Immature natural killer cell (primary cell): ENCODE measurements at regions not wholly inside any gene's neighbourhood (a gene's known extent, or its start where the extent isn't known, plus 50 kb on each side); places are given as distances from the start of the nearest gene placed in this dataset.
"Not testable (repeated sequence)": the region's sequence is repeated elsewhere in the genome, so short reads cannot be mapped to it uniquely, and the experiment has no call there.

Source experiments
- DNase-seq, 3 donors: peaks; one replicate each; pipeline ENCODE4 v3.0.0; 2022; ENCODE audit warnings: mixed read lengths in 1 of 3
- H3K27ac Mint-ChIP-seq, 6 donors: one replicate each; pipeline ENCODE4 v1.8.0; 2020; ENCODE audit warnings: mixed read lengths in 6 of 6, mild to moderate bottlenecking in 5 of 6, inconsistent platforms in 4 of 6, moderate library complexity in 3 of 6
- H3K27me3 Mint-ChIP-seq, 3 donors: one replicate each; pipeline ENCODE4 v1.8.0; 2020 to 2021; ENCODE audit warnings: low read depth in 3 of 3, mild to moderate bottlenecking in 3 of 3, mixed read lengths in 3 of 3, moderate library complexity in 3 of 3, inconsistent platforms in 1 of 3
- H3K36me3 Mint-ChIP-seq, 3 donors: one replicate each; pipeline ENCODE4 v1.8.0; 2020; ENCODE audit warnings: mixed read lengths in 3 of 3, inconsistent platforms in 2 of 3, mild to moderate bottlenecking in 2 of 3
- H3K4me1 Mint-ChIP-seq, 2 donors: one replicate each; pipeline ENCODE4 v1.8.0; 2020; ENCODE audit warnings: inconsistent platforms in 2 of 2, mild to moderate bottlenecking in 2 of 2, mixed read lengths in 2 of 2, moderate library complexity in 1 of 2
- H3K4me3 Mint-ChIP-seq, 5 donors: one replicate each; pipeline ENCODE4 v1.8.0; 2020; ENCODE audit warnings: mild to moderate bottlenecking in 5 of 5, mixed read lengths in 5 of 5, inconsistent platforms in 3 of 5, moderate library complexity in 3 of 5
- H3K9me3 Mint-ChIP-seq, 6 donors: one replicate each; pipeline ENCODE4 v1.8.0; 2020; ENCODE audit warnings: mild to moderate bottlenecking in 6 of 6, mixed read lengths in 6 of 6, inconsistent platforms in 4 of 6, moderate library complexity in 3 of 6

DNA sequence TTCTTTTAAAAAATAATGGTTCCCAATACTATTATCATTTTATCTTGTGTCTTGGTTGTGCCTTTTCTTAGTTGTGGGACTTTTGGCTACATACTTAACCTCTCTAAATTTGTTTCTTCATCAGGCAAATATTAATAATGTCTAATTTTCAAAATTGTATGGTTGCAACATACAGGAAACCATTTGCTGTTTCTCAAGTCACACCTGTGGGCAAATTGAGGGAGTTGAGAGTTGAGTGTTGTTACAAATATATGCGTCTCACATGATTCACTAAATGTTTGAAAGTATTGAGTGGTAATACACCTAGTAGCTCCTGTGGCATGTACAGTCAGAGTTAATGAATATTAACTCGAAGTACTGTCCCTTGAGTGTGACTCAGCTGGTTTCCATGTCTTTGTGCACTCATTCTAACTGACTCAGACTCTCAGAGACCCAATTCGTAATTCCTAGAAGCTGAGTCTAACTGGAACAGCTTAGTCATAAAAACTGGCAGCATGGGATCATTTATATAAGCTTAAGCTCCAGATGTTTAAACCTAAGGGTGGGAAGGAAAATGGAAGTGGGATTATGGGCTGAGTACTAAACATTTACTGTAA lies 802.4 kb downstream of the TRIML1 start:
- no peaks in the 10 kb centered on the region for H3K36me3 Mint-ChIP-seq
- H3K9me3 Mint-ChIP-seq, result peaks cover 9 to 57% (median 18%) of the 10 kb centered on the region in 6 donors
- H3K27ac Mint-ChIP-seq, result no peak overlapping the region

DNA sequence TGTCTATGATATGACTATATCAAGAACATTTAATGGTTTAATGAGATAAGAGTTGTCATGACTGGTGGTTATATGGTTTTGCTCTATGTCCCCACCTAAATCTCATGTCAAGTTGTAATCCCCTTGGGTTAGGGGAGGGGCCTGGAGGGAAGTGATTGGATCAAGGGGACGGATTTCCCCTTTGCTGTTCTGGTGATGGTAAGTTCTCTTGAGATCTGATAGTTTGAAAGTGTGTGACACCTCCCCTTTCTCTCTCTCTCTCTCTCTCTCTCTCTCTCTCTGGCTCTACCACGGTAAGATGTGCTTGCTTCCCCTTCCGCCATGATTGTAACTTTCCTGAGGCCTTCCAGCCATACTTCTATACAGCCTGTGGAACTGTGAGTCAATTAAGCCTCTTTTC lies 803.4 kb downstream of the TRIML1 start:
- H3K4me3 Mint-ChIP-seq, result no peak overlapping the region
- no peak overlapping the region for H3K27ac Mint-ChIP-seq
- H3K36me3 Mint-ChIP-seq, result no peaks in the 10 kb centered on the region
- H3K4me1 Mint-ChIP-seq, result no peaks in the 10 kb centered on the region
- H3K27me3 Mint-ChIP-seq, result peaks cover 0 to 3% (median 0%) of the 10 kb centered on the region in 3 donors
- DNase-seq, result no peak
- peaks cover 13 to 53% (median 19%) of the 10 kb centered on the region in 6 donors for H3K9me3 Mint-ChIP-seq

More for the DNA sequence above, 802.4 kb downstream of the TRIML1 start:
- no peaks in the 10 kb centered on the region for H3K4me1 Mint-ChIP-seq
- peaks cover 0 to 3% (median 0%) of the 10 kb centered on the region in 3 donors for H3K27me3 Mint-ChIP-seq
- DNase-seq, result no peak
- no peak overlapping the region for H3K4me3 Mint-ChIP-seq

DNA sequence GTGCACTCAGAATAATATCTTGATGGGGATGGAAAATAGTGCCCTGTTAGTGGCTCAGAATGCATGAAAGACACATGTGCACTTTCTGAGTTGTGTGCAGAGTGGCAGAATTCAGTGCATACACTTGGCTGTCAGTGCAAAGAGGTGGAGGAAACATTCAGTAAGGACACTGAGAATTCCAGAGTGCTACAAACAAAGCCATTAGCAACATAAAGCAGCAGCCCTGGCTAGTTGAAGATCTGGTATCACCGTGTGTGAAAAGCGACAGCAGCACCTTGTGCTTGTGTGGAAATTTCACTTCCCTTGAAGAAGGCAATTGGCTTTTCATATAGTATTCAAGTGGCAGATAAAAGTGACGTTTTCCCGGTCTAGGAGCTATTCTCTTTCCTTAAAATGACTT lies 810.4 kb downstream of the TRIML1 start:
- DNase-seq, result no peak
- Mint-ChIP-seq H3K27ac (no peak overlapping the region), H3K27me3 (no peaks in the 10 kb centered on the region), H3K4me3 (no peak overlapping the region), H3K36me3 (no peaks in the 10 kb centered on the region), H3K4me1 (no peaks in the 10 kb centered on the region), H3K9me3 (peaks cover 10 to 48% (median 23%) of the 10 kb centered on the region in 6 donors)

DNA sequence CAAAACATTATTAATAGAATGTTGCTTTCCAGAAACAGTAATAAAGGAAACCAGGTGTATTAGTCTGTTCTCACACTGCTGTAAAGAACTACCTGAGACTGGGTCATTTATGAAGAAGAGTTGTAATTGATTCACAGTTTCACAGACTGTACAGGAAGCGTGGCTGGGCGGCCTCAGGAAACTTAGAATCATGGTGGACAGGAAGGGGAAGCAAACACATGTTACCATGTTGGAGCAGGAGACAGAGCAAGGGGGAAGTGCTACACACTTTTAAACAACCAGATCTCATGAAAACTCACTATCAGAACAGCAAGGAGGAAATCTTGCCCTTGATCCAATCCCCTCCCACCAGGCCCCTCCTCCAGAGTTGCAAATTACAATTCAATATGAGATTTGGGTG lies 815.8 kb downstream of the TRIML1 start:
- Mint-ChIP-seq H3K4me1 (no peaks in the 10 kb centered on the region), H3K27ac (no peak overlapping the region), H3K9me3 (peaks cover 12 to 52% (median 23%) of the 10 kb centered on the region in 6 donors), H3K36me3 (no peaks in the 10 kb centered on the region), H3K4me3 (no peak overlapping the region), H3K27me3 (no peaks in the 10 kb centered on the region)
- DNase-seq, result no peak

DNA sequence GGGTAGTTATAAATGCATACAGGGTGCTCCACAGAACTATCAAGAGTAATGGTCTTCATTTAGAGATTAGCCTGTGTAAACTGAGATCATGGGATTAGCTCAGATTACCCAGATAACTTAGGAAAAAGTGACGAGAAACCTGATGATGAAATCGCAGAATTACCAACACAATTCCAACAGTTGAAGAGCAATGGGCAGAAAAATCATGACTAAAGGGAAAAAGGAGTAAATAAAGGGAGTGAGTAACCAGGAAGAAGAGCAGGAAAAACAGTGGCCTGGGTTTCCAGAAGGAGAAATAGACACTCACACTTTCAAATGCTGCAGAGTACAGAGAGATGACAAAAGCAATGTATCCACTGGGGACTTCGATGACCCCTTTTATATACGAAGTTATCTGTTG lies 817.3 kb downstream of the TRIML1 start:
- H3K4me3 Mint-ChIP-seq, result no peak overlapping the region

DNA sequence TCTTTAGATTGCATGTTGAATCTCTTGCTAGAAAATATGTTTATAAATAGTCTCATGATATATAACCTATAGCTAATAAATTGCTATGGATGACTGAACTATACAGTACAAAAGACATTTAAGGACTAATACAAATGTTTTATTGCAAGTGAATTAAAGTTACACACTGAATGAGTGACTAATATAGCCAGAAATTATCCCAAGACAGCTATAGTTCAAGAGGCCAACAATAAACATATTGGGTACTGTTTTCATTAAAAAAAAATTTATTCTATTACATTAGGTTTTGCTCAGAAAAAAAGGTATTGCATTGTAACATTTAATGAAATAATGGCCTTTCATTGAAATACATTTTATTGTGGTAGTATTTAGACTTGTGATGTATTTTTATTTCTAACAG lies 819.1 kb downstream of the TRIML1 start:
- no peak overlapping the region for H3K27ac Mint-ChIP-seq
- peaks cover 15 to 67% (median 33%) of the 10 kb centered on the region in 6 donors for H3K9me3 Mint-ChIP-seq

More for the DNA sequence above, 817.3 kb downstream of the TRIML1 start:
- H3K27ac Mint-ChIP-seq, result no peak overlapping the region
- DNase-seq, result no peak
- no peaks in the 10 kb centered on the region for H3K27me3 Mint-ChIP-seq
- H3K9me3 Mint-ChIP-seq, result peaks cover 12 to 60% (median 30%) of the 10 kb centered on the region in 6 donors
- H3K4me1 Mint-ChIP-seq, result no peaks in the 10 kb centered on the region
- no peaks in the 10 kb centered on the region for H3K36me3 Mint-ChIP-seq

DNA sequence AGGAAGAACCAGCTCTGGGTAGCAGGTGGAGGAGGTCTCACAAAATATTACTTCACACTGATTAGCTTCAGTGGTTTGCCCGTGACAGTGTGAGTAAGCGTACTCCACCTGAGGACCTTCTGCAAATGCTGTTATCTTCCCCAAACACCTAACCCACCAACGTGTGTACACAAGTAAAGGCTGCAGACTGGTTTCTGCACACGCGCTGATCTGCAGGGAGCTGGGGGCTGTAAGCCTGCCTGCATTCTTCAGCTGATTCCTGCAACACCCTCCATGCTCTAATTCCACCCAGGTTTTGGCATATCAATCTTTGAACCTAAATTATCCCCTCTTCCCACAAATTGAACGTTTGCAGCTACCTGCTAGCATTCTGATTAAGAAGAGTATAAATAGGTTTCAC lies 820.2 kb downstream of the TRIML1 start:
- Mint-ChIP-seq H3K27me3 (no peaks in the 10 kb centered on the region), H3K27ac (no peak overlapping the region), H3K9me3 (peaks cover 15 to 61% (median 31%) of the 10 kb centered on the region in 6 donors), H3K4me1 (no peaks in the 10 kb centered on the region), H3K36me3 (no peaks in the 10 kb centered on the region), H3K4me3 (no peak overlapping the region)
- no peak for DNase-seq

More for the DNA sequence above, 819.1 kb downstream of the TRIML1 start:
- Mint-ChIP-seq H3K4me1 (no peaks in the 10 kb centered on the region), H3K36me3 (no peaks in the 10 kb centered on the region), H3K4me3 (no peak overlapping the region), H3K27me3 (no peaks in the 10 kb centered on the region)
- DNase-seq, result no peak

DNA sequence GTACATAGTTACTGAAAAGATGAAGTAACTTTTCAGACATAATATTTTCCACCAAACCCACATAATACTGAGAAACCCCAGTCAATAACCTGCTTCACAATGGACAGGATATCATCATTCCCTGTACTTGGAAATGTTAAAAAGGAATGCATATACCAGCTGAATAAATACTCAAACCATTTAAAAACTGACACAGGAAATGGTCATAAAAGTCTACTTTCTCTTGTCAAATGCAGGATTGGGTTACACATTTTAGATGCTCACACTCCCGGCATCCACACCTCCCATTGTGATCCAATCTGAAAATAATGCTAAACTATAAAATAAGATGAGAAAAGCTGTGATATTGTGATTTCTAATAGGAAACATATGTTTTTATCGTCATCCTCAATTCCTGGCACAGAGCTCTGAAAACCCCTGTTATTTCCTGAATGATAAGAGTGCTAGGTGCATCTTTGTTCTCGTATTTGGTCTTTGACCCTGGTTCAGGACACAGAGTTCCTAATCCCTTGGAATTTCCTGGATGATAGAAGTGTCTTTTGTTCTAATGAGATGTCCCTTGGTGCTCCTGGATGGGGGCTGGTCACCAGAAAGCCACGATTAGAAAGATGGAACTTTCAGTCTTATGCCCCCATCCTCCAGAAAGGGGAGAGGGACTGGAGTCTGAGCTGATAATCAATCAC lies 821.3 kb downstream of the TRIML1 start:
- H3K27ac Mint-ChIP-seq, result no peak overlapping the region
- H3K9me3 Mint-ChIP-seq, result peaks cover 18 to 61% (median 30%) of the 10 kb centered on the region in 6 donors
- H3K27me3 Mint-ChIP-seq, result no peaks in the 10 kb centered on the region
- no peak for DNase-seq
- H3K4me3 Mint-ChIP-seq, result no peak overlapping the region
- H3K4me1 Mint-ChIP-seq, result no peaks in the 10 kb centered on the region
- H3K36me3 Mint-ChIP-seq, result no peaks in the 10 kb centered on the region

DNA sequence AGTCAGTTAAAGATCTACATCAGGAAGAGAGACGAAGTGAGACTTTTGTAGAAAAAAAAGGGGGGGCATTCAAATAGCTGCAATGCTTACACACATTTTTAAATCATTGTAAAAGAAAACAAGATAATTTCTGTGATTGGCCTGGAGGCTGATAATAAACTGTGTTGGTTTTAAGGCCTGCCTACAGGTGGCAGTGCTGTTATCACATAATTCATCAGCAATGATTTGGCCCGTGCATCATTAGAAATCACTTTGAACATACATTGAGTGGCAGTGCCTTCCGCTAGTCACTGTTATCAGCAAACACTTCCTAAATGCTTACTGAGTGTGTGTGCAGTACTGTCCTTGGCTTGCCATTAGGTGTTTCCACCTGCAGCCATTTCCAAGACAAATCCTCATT lies 831.9 kb downstream of the TRIML1 start:
- H3K4me1 Mint-ChIP-seq, result no peaks in the 10 kb centered on the region
- no peak for DNase-seq

DNA sequence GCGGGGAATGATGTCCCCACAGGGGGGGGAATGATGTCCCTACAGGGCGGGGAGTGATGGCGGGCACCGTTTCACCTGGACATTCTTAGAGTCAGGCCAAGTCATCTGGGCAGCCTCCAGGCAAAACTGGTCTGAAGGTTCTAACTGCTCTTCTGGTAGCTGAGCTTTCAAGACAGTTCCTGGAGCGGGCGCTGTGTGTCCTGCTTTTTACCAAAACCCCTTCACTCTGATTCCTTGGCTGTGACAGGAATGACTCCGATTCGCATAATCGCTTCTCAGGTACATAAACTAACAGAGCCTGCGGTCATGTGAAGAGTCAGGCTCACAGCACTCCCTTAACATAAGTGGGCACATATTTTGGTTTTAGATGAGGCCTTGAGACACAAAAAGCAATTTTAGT lies 836.0 kb downstream of the TRIML1 start:
- no peak for DNase-seq
- Mint-ChIP-seq H3K27ac (no peak overlapping the region), H3K36me3 (peaks cover 0 to 4% (median 0%) of the 10 kb centered on the region in 3 donors), H3K27me3 (no peaks in the 10 kb centered on the region), H3K4me1 (no peaks in the 10 kb centered on the region), H3K9me3 (peaks cover 5 to 40% (median 11%) of the 10 kb centered on the region in 6 donors), H3K4me3 (no peak overlapping the region)

More for the DNA sequence above, 831.9 kb downstream of the TRIML1 start:
- H3K27me3 Mint-ChIP-seq, result peaks cover 0 to 5% (median 0%) of the 10 kb centered on the region in 3 donors
- no peak overlapping the region for H3K4me3 Mint-ChIP-seq
- H3K27ac Mint-ChIP-seq, result no peak overlapping the region
- H3K36me3 Mint-ChIP-seq, result peaks cover 0 to 7% (median 0%) of the 10 kb centered on the region in 3 donors
- peaks cover 3 to 48% (median 17%) of the 10 kb centered on the region in 6 donors for H3K9me3 Mint-ChIP-seq

DNA sequence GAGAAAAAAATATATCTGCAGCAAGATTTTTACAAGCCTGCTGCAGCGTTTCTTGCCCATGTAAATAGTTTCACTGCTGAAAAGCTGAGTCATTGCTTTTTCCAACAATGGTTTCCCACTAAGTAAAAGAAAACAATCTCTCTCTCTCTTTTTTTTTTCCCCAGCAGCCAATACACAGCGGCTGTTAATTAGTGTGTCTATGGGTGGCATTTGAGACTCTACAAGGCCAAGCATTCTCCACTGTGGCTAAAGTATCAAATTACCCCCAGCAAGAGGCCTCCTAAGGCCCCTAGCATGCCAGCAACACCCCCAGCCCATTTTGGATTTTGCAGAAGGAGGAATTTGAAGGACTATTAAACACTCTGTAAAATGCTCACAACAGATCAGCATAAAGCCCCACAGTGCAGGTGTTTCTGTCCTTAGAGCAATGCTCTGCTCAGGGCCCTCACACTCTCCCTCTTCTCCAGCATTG lies 837.4 kb downstream of the TRIML1 start:
- peaks cover 6 to 34% (median 12%) of the 10 kb centered on the region in 6 donors for H3K9me3 Mint-ChIP-seq

DNA sequence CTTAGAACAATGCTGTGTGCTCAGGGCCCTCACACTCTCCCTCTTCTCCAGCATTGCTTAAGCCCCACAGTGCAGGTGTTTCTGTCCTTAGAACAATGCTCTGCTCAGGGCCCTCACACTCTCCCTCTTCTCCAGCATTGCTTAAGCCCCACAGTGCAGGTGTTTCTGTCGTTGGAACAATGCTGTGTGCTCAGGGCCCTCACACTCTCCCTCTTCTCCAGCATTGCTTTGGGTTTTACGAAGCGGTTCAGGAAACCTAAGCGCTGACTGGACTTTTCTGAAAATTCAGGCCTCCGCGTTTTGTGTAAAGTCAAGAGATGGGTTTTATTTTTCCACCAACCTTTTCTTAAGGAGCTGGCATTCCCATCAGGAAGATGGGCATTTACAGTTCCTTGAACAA lies 838.0 kb downstream of the TRIML1 start:
- not testable (repeated sequence) for H3K4me3 Mint-ChIP-seq, H3K27me3 Mint-ChIP-seq, DNase-seq, H3K36me3 Mint-ChIP-seq, H3K4me1 Mint-ChIP-seq, H3K27ac Mint-ChIP-seq
- peaks cover 4 to 29% (median 12%) of the 10 kb centered on the region in 6 donors for H3K9me3 Mint-ChIP-seq

More for the DNA sequence above, 837.4 kb downstream of the TRIML1 start:
- Mint-ChIP-seq H3K27me3 (no peaks in the 10 kb centered on the region), H3K27ac (no peak overlapping the region), H3K36me3 (no peaks in the 10 kb centered on the region), H3K4me3 (no peak overlapping the region), H3K4me1 (no peaks in the 10 kb centered on the region)
- DNase-seq, result no peak

DNA sequence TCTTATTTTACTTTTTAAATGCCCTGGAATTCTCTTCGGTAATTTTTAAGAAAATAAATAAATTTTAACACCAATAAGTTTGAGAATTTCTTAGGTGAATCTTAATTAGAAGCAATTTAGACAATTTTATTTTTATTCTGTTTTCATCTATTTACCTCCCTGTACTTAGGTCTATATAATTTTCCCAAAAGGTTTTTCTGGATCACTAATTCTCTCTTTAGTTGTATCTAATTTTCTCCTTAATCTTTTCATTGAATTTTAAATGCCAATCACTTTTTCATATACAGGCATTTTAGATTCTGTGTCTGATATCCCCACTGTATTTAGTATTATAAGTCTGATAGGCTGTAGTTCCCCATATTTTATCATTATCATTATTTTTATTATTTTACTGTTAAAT lies 845.3 kb downstream of the TRIML1 start:
- Mint-ChIP-seq H3K9me3 (peaks cover 9 to 51% (median 17%) of the 10 kb centered on the region in 6 donors), H3K4me1 (no peaks in the 10 kb centered on the region), H3K36me3 (no peaks in the 10 kb centered on the region), H3K27me3 (no peaks in the 10 kb centered on the region), H3K27ac (no peak overlapping the region), H3K4me3 (no peak overlapping the region)
- DNase-seq, result no peak

DNA sequence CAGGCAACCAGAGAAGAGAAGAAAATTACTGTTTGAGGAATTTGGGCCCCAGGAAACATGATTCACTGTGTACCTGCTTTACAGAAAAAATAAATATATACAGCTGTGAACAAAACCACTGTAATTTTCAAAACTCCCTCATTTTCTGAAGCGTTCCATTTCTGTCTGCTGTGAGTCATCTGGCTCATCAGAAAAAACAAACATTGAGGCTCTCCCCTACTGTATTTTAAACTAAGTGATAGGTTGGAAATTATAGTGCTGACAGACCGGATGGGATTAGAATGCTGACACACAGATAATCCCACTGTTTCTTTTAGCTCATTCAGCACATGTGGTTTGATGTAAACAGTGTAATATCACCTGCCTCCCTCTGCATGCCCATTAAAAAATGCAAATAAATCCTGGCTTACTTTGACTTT lies 847.0 kb downstream of the TRIML1 start:
- Mint-ChIP-seq H3K36me3 (no peaks in the 10 kb centered on the region), H3K4me3 (no peak overlapping the region), H3K27me3 (no peaks in the 10 kb centered on the region), H3K4me1 (no peaks in the 10 kb centered on the region), H3K27ac (no peak overlapping the region), H3K9me3 (peaks cover 4 to 43% (median 19%) of the 10 kb centered on the region in 6 donors)
- no peak for DNase-seq
